ENCODE measurements at regions not wholly inside any gene's neighbourhood (a gene's known extent, or its start where the extent isn't known, plus 50 kb on each side); places are given as distances from the start of the nearest gene placed in this dataset.

DNA sequence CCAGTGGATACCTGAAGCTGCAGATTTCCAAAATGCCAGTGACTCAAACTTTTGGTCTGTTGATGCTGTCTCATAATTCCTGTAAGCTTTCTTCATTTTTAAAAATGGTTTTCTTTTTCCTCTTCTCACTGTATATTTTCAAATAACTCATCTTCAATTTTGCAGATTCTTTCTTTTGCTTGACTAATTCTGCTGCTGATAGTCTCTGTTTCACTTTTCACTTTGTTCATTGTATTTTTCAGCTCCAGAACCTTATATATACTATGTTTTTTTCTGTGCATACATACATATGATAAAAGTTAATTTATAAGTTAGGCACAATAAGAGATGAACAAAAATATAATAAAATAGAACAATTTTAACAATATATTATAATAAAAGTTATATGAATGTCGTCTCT, 237.7 kb upstream of the GPRIN3 start:
- no peak for DNase-seq

DNA sequence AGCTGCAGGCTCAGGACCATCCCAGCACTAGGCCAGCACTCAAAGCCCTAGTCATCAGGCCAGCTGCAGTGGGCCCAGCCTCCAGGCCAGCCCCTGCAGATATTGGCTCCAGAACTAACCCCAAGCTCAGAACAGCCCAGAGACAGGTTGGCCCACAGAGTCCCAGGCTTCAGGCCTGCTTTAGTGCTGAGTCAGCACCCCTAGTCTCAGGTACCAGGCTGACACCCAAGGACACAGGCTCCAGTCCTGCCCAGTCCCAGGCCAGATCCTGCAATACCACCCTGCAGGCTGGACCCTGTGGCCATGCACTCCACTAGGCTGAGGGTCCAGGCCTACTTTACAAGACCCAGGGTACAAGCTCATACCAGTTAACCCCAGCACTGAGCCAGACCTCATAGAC, 234.4 kb upstream of the GPRIN3 start:
- no peak for DNase-seq

DNA sequence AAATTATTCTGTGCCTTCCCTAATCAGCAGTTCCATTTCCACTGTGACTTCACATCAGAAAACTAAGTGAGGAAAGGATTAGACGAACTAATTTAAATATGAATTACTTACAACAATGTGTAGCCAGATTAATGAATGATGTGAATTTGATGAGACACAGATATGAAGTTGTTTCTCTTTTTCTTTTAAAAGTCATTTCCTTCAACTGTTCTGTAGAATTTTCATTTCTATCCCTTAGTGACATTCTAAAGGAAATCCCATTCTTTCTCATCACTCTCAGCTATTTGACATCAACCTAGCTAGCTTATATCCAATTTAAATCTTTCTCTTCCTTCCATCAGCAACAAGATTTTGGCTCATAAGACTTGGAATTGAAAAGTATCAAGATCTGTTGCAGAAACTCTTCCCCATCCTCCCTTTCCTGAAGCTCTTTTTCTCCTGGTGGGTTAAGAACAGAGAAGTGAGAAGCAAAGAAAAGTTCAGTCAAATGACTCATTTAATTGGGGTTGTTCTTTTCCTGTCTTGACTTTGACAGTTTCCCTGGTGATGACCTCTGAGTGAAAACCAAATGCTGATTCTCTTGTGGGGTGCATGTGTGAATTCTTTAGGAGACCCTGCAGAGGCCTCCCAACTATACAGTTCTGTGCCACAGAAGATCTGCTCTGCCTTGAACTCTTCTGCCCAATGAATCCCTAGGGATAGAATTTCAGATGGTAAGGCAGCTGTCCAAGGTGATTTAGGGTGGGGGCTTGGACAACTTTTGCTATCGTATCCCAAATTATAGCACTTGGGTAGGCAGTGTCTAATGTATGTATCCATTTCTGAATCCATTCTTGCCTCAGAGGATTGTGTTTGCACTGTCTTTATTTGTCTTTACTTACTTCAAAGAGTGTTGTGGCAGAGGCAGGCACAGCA, 232.5 kb upstream of the GPRIN3 start:
- DNase-seq = peak in 3 of 4 experiments; percentile 2 to 22 (median 16)

DNA sequence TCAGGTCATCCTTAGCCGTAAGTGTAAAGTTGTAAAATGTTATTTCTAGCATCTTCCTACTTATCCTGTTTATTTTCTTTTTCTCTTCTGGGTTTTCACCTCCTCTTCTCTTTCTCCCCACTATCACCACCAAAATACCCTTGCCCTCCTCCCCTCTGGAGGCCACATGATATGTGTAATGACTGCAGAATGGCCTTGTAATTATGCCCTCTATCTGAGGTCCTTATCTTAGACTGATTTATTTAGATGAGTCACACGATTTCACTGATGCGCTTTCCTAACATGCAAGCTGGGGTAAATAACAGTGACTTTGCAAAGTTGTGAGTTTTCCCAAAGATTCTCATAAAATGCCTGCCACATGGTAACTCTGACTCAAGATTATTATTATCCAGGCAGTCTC, 231.8 kb upstream of the GPRIN3 start:
- DNase-seq = no peak

DNA sequence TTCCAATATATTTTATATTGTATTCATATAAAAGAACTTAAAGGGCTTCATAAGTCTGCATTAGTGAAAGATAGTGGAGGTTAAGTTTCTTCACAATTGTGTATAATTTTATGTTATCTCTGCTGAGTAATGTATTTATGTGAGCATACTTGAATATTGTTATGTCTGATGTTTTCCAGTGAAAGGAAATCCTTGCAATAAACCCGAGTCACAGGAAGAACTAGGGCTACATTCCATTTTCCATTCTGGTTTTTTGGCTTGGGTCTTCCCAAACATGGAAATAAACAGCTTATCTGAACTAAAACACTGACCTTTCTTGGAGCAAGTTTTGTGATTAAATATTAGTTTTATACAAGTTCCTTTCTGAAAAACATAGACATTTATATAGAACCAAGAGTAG, 231.3 kb upstream of the GPRIN3 start:
- DNase-seq = no peak

DNA sequence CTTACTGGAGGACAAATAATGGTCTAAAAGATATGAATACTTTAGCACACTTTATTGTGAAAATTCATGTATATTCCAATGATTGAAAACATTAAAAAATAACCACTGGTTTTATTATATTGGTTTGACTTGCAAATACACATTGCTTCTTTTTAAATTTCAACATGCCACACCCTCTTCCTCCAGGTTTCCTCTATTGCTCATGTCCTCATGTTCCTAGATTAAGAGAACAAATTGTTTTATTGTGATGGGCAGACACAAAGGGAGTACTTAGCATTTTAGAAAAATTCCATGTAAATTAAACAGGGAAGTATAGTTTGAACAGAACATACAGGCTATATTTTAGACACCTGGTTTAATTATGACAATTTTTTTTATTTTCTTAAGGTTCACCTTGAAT, 230.6 kb upstream of the GPRIN3 start:
- no peak for DNase-seq

DNA sequence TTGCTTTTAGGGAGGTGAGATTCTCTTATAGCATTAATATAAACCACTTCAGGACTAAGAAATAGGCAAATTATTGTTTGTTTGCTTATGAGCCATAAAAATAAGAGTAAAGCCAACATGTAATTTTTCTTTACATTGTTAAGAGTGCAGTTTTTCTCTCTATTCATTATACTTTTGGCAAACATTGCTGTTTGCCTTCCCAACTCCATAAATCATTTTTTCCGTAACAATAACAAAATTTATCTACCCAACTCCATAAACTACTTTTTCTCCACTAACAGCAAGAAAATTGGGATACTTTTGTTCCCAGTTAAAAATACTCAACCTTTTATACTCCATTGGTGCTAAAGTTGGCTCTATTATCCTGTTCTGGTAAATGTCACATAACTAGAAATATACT, 229.7 kb upstream of the GPRIN3 start:
- no peak for DNase-seq

DNA sequence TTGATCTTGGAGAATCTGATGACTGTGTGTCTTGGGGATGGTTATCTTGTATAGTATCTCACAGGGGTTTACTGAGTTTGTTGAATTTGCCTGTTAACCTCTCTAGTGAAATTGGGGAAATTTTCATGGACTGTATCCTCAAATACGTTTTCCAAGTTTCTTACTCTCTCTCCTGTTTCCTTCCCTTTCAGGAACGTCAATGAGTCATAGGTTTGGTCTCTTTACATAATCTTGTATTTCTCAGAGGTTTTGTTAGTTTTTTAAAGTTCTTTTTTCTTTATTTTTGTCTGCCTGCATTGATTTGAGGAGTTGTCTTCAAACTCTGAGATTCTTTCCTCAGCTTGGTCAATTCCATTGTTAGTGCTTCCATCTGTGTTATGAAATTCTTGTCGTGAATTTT, 227.7 kb upstream of the GPRIN3 start:
- no peak for DNase-seq

DNA sequence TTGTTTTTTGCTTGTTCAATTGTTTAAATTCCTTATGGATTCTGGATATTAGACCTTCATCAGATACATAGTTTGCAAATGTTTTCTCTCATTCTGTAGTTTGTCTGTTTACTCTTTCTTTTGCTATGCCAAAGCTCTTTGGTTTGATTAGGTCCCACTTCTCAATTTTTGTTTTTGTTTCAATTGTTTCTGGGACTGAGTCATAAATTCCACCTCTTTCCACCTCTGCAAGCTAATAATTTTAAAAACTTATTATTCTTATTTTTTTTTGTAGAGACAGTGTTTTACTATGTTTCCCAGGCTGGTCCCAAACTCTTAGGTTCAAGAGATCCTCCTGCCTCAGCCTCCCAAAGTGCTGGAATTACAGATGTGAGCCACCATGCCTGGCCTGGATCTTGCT, 226.8 kb upstream of the GPRIN3 start:
- DNase-seq = no peak

DNA sequence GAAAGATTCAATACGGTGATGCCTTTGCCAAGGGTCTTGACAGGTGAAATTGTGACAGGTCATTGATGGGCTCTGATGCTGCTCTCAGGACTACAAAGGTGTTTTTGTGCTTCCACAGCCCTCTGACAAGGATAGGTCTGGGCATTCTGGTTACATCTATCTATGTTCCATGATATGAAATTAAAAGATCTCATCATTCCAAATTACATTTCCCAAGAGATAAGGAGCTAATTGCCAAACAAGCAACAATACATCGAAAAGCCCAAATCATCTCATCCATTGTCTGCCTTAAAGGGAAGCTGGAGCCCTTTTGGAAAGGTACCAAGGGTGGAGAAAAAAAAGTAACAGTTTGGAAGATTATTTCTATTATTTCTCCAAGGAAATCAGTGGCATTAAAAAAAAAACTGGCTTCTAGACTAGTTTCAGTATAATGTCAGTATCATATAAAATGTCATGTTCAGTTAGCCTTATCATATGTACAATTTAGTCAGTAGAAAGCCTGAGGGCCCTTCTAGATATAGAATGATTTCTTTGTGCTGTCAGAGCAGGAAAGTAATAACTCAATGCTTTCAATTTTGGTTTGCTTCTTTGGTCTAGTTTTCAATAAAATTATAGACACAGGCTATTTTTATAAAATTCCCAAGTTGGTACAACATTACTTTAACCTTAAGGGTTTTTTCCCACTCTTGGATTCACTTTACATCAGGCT, 224.5 kb upstream of the GPRIN3 start:
- no peak for DNase-seq

DNA sequence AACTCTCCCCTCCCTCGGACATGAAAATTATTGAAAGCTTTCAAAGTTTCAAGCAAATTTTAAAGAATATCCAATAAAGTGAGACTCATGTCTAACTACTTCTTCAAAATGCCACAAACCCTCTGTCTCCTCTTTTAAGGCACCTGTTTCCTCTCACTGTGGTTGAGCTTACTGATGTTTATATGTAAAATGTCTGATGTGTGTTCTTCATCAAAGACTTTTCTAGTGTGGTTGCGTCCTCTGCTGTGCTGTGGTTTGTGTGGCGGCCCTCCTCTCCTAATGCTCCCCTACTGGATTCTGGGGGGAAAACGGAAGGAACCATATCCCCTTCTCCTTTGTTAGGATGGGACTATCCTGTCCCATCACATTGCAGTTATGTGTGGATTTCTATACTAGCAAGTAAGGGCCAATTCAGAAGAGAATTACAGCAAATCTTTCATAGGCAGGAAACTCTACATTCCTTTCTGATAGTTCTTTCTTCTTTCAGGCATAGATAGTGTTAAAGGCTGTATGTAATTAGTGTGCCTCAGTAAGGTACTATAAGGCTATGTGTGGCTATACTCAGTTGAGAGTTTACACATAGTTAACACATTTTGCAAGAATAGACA, 221.0 kb upstream of the GPRIN3 start:
- no peak for DNase-seq

DNA sequence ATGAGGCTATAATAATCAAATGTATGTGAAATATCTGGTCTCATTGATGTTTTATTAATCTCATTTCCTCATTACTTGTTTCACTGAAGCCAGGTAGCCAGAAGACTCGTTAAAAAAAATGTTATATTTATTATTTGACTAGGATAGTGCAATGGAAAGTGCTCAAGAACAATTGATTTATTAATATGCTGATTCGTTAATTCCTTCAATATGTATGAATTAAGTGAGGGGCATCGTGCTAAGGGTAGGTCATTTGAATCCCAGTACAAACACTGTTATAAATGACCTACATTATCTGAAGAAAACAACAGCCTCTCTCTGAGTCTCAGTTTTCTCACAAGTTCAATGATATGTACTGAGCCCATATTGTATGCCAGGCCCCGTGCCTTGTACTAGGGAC, 214.2 kb upstream of the GPRIN3 start:
- DNase-seq = no peak

DNA sequence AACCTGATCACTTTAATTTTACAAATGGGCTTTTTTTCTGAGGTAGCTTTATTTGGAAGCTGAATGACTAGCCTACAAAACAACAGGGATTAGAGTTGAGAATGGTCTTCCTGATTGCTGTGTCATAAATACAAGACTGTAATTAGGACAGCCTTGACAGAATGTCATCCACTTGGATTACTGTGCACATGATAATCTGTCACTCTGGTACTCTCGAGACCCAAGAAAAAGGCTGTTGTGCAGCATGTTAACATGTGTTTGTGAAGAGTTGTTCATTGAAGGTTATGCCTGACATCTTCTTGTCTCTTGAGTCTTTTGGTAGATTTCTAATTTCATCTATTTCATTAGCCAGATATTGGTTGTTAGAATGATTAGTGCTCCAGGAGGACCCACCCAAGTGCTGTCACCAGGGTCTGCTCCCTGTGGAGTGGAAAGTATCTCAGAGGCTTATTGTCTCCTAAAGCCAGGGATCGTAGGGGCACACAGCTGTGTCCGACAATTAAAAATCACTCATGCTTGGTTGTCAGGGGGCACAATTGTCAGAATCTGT, 212.2 kb upstream of the GPRIN3 start:
- no peak for DNase-seq

DNA sequence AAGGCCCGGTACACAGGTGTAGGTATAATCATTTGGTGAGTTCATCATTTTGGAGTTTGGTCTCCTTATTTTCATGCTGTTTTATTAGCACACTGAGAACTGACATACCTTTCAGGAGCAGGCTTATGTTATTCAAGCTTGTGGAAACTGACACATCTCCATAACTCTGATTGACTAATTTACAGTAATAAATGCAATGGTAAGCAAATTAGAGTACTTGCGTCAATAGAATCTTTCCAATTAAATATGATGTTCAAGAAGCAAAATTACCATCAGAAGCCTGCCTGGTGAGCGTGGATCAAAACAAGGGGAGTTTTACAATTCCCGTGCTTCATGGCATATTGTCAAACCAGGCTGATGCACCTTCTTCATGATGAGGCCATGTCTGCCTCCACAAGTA, 210.7 kb upstream of the GPRIN3 start:
- DNase-seq = no peak

DNA sequence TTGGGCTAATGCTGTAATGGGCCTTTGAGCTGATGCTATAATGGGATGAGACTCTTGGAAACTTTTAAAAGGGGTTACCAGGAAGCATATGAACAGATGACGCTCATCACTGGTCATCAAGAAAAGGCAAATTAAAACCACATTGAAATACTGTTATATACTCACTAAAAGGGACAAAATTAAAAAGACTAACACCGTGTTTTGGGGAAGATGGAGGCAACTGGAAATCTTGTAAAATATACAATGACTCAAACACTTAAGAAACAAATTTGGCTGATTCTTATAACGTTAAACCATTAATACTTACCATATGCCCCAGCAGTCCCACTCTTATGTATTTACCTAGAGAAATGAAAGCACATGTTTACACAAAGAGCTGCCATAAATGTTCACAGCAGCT, 207.2 kb upstream of the GPRIN3 start:
- no peak for DNase-seq

DNA sequence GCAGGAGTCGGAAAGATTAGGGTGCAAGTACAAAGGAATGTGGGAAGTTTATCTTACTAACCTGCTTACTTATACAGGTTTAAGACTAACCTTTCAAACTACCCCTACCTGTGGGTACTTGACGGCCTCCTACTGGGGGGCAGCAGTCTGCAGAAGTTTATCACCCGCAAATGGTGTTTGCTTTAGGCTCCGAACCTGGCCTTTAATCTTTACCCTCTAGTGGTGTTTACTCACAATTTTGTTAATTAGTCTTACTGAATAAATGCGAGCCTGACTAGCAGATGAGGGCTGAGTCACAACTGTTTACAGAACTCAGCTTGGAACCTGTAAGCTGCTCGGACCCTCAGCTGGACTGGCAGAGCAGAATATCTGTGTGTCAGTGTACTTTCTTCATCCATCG, 204.2 kb upstream of the GPRIN3 start:
- DNase-seq = no peak

DNA sequence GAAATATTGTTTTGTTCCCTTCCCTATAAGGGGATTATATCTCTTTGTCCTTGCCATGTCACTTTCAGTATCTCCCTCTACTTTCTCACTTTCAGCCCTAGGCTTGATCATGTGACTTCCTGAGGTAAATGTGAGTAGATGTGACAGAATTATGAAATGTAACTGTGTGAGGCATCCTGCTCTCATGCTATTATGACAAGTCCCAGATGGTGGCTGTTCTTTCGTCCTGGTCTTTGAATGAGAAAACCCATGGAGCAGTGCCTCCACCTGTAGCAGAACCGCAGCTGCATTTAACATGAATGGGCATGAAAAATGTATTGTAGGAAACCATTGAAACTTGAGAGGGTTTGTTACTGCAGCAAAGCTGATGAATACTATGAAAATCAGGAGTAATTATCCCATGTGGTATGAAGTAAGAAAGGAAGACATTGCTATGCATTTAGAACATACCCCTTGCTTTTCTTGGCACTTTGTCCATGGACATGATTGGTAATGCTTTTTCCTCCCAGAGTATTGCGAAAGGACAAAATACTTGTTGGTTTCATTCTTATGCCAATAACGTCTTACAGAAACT, 202.2 kb upstream of the GPRIN3 start:
- DNase-seq = peak in 3 of 4 experiments; percentile 3 to 14 (median 10)

DNA sequence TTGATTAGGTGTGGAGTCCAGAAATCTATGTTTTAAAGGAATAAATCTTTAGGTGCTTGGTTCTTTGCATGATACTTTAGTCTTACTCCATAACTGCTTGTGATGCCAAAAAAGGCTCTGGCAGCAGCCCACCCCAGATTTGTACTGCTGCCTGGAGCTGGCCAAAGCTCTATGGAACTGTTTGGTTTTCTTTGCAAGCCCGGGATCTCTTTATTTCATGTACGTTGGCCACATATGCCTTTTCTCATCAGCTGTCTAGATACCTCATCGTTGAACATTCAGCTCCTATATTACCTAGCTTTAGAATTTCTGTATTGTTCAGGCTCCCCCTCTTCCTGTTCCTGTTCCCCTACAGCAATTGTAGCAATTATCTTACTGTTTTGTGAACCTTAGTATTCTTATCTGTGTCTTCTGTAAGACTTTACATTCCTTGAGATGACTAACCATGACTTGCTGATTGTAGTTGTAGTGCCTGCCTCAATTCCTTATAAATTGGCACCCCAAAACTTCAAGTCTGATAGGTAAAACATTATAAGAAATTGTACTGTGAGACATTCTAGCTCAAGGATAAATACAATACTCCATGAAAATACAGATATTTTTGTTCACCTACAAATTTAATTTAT, 199.4 kb upstream of the GPRIN3 start:
- no peak for DNase-seq

DNA sequence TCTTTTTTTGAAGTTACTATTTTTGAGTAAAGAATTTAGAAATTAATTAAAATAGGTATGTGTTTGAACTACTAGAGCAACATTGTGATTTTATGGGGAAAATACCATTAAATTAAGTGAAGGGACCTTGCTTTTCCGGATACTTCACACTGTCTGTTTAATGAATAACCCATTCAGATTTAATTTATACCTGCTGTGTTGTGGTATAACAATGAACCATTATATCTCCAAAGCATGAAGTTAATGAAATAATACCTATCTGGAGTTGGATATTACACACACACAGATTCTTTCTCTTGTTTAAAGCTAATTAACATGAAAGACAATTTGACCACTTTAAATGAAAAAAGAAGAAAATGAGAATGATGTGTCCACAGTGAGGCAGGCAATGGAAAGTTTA, 195.0 kb upstream of the GPRIN3 start:
- DNase-seq = no peak

DNA sequence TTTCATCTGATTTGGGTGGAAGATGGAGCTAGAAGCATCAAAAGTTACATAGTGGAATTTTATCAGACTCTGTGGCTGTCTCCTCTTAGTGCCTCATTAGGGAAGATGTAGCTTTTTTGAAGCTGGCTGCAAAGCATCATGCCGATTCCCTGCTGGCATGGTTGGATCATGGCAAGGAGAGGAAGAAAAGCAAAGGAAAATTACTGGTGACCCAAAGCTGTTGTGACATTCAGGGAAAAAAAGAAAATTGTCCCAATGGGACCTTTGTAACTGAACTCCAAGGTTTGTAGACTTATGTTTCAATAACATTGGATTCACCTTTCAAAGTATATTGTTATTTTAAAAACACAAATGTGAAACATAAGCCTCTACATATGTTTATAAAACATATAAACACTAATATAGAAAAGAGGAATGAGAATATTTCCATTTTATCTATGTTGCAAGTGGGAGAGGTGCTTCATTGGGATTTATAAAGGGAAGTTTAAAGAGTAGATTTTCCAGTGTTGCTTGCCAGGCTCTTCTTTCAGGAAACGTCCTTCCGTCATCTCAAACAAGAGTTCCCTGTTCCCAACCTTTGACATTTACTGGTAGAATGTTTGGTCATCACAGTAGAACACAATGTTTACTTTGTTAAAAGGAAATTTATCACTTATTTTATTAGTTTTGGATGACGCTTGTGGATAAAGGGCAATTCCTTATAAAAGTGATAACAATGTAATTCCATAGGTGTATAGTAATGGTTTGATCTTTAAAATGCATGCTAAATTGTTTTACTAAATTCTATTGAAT, 190.1 kb upstream of the GPRIN3 start:
- DNase-seq = no peak

DNA sequence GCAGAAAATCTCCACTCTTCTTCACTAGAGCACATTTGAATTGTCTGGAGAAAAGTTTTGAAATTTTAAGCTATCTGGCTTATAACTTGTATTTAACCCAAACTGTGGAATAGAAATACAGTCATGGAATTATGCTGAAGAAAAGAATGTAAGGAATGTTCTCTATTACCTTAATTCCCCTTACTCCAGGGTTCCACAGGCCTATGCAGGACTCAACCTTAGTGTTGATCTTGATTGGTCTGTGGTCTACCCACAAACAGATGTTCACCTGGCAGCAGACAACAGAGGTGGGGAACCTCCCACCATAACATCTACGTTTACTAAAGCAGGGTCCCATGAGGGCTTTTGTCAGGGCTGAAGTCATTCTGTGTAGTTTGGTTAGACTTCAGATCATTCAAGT, 189.3 kb upstream of the GPRIN3 start:
- no peak for DNase-seq

DNA sequence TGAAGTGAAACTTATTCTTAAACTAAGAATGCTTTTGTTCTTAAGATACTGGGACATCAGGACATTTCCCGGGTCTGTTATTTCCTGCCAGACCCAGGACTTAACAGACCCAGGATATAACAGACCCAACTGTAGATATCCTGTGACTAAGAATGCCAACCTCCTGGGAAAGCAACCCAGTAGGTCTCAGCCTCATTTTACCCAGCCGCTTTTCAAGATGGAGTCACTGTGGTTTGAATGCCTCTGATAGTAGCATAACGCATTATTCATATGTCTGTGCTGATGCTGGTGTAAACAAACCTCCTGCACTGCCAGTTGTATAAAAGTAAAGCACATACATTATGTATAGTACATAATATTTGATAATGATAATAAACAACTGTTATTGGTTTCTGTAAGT, 185.8 kb upstream of the GPRIN3 start:
- DNase-seq = no peak
